ENCODE measurements at regions not wholly inside any gene's neighbourhood (a gene's known extent, or its start where the extent isn't known, plus 50 kb on each side); places are given as distances from the start of the nearest gene placed in this dataset.

DNA sequence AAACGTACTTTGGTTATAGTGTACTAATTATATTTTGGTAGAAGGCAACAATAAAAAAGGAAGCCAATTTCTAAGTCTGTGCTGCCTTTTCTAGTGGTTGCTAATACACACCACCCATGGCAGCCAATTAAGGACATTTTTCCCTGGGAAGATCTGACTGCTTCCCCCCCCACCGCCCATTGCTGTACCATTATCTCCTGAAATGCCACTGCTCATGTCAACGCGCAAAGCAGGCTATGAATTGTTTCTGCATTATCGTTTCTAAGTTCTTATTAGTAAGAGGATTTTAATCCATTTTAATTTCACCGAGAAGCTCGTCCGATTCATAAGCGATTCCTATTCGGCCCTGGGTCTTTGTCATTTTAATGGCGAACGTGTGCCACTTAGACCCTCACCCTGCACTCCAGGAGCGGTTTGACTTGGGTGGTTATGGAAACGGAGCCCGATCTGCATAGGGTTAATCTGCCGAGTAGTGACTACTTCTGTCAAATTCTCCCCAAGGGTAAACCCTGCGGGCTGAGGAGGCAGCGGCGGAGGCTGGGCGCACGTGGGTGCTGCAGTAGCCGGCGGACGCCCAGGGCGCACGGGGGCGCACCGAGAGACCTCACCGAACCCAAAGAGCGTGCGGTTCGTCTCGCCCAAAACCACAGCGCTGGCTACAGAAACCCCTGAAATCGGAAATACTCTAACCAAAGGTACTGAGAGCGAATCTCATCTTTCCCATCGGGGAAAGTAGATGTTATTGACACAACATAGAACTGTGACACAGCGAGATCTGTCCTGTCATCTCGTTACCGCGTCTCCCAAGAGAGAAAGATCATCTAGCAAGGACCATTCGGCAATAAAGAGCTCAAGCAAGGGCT is 55.8 kb upstream of the SHC3 start:
- no peak for DNase-seq
- peak; percentile 34 for ATAC-seq
- Histone ChIP-seq H3K36me3 (ENCODE audit: low read depth) (no peaks in the 10 kb centered on the region), H3K4me3 (no peak overlapping the region), H3K4me1 (ENCODE audit: low read depth) (peaks cover 4% of the 10 kb centered on the region), H3K9me3 (no peaks in the 10 kb centered on the region)
- intact Hi-C loops (cut with DNase I, micrococcal nuclease), result no loop called here
- no peak for TF ChIP-seq CTCF (IDR thresholded peaks at IDR 0.05)

DNA sequence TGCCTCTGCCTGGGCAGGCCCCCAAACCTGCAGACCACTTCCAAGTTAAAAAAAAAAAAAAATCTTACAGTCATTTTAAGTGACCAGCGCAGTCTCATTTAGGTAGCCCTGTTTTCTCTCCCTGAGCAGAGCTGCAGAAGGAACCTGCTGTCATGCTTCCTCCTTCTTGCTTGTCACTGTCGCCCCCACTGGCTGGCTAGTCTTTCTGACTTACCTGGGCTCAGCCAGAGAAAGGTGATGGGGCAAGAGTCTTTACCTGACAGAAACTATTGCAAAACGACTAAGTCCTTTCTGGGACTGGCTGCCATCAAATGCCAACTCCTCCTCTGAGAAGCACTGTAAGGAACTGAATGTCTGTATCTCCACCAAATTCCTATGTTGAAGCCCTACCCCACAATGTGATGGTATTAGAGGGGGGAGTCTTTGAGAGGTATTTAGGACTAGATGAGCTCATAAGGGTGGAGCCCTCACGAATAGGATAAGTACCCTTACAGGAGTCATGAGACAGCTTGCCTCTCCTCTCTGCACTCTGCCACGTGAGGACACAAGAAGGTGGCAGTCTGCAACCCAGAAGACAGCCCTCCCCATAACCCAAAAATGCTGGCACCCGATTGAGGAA is 58.4 kb upstream of the SHC3 start:
- H3K9me3 ChIP-seq, result no peaks in the 10 kb centered on the region
- H3K4me3 ChIP-seq, result no peak overlapping the region
- H3K36me3 ChIP-seq (ENCODE audit: low read depth), result no peaks in the 10 kb centered on the region
- TF ChIP-seq CTCF (IDR thresholded peaks at IDR 0.05), result no peak
- ATAC-seq, result no peak
- peaks cover 4% of the 10 kb centered on the region for H3K4me1 ChIP-seq (ENCODE audit: low read depth)
- intact Hi-C loops (cut with DNase I, micrococcal nuclease), result no loop called here
- DNase-seq, result no peak

GRCh38 chr9:89238424-89238823 is 59.8 kb upstream of the SHC3 start:
- intact Hi-C loops (cut with DNase I, micrococcal nuclease), result no loop called here
- no peaks in the 10 kb centered on the region for H3K9me3 ChIP-seq

GRCh38 chr9:89243296-89244061 is 64.9 kb upstream of the SHC3 start:
- H3K36me3 ChIP-seq (ENCODE audit: low read depth), result no peaks in the 10 kb centered on the region
- no peak overlapping the region for H3K4me3 ChIP-seq
- no peak for DNase-seq
- no peaks in the 10 kb centered on the region for H3K4me1 ChIP-seq (ENCODE audit: low read depth)
- no peak for TF ChIP-seq CTCF (IDR thresholded peaks at IDR 0.05)
- intact Hi-C loops (cut with DNase I, micrococcal nuclease), result no loop called here
- no peak for ATAC-seq
- no peaks in the 10 kb centered on the region for H3K9me3 ChIP-seq

More at GRCh38 chr9:89238424-89238823, 59.8 kb upstream of the SHC3 start:
- ATAC-seq (no peak), DNase-seq (no peak)
- H3K36me3 ChIP-seq (ENCODE audit: low read depth), result no peaks in the 10 kb centered on the region
- H3K4me1 ChIP-seq (ENCODE audit: low read depth), result peaks cover 4% of the 10 kb centered on the region
- no peak for TF ChIP-seq CTCF (IDR thresholded peaks at IDR 0.05)
- no peak overlapping the region for H3K4me3 ChIP-seq

GRCh38 chr9:89246840-89247239 is 64.2 kb upstream of the CKS2 start:
- intact Hi-C loops (cut with DNase I, micrococcal nuclease), result no loop called here
- H3K36me3 ChIP-seq (ENCODE audit: low read depth), result no peaks in the 10 kb centered on the region
- no peaks in the 10 kb centered on the region for H3K4me1 ChIP-seq (ENCODE audit: low read depth)
- no peak overlapping the region for H3K4me3 ChIP-seq
- TF ChIP-seq CTCF (IDR thresholded peaks at IDR 0.05), result no peak
- no peak for ATAC-seq
- no peak for DNase-seq
- H3K9me3 ChIP-seq, result no peaks in the 10 kb centered on the region
